SK-N-SH treated with all-trans-retinoic acid at 6 μM for 48 hours (cell line): ENCODE measurements at regions not wholly inside any gene's neighbourhood (a gene's known extent, or its start where the extent isn't known, plus 50 kb on each side); places are given as distances from the start of the nearest gene placed in this dataset.

Source experiments
- ARNTL ChIP-seq: fragments of 450-650 bp; formaldehyde crosslinking; IDR thresholded peaks from 2 replicates; pipeline ENCODE4 v1.5.0; 2020; ENCODE audit warnings: low read depth, mild to moderate bottlenecking, moderate library complexity, borderline replicate concordance
- CREB5 ChIP-seq: fragments of 250-450 bp; sonication (Bioruptor Pico); IDR thresholded peaks from 2 replicates; pipeline ENCODE4 v1.5.1; 2020; ENCODE audit warnings: low read depth, mild to moderate bottlenecking, moderate library complexity
- CSDC2 ChIP-seq: fragments of 250-450 bp; sonication (Bioruptor Pico); IDR thresholded peaks from 2 replicates; pipeline ENCODE4 v1.5.0; 2020; ENCODE audit warnings: mild to moderate bottlenecking, moderate library complexity
- CSRNP3 ChIP-seq: fragments of 250-450 bp; sonication (Bioruptor Pico); IDR thresholded peaks from 2 replicates; pipeline ENCODE4 v1.5.1; 2021; ENCODE audit warnings: mild to moderate bottlenecking, moderate library complexity
- ESRRG ChIP-seq: fragments of 250-450 bp; sonication (Bioruptor Pico); IDR thresholded peaks from 2 replicates; pipeline ENCODE4 v1.6.1; 2021; ENCODE audit warnings: mild to moderate bottlenecking
- ISL1 ChIP-seq: fragments of 250-450 bp; sonication (Bioruptor Pico); IDR thresholded peaks from 2 replicates; pipeline ENCODE4 v2.1.2; 2022; ENCODE audit warnings: mild to moderate bottlenecking, moderate library complexity
- PATZ1 ChIP-seq: fragments of 250-450 bp; sonication (Bioruptor Pico); IDR thresholded peaks from 2 replicates; pipeline ENCODE4 v1.8.0; 2020; ENCODE audit warnings: mild to moderate bottlenecking, moderate library complexity, borderline replicate concordance
- RARB ChIP-seq: fragments of 250-450 bp; sonication (Bioruptor Pico); IDR thresholded peaks from 2 replicates; pipeline ENCODE4 v1.8.0; 2021; ENCODE audit warnings: mild to moderate bottlenecking, moderate library complexity
- SNAI2 ChIP-seq: fragments of 250-450 bp; sonication (Bioruptor Pico); IDR thresholded peaks from 2 replicates; pipeline ENCODE4 v1.5.0; 2020; ENCODE audit warnings: mild to moderate bottlenecking, moderate library complexity
- TOX ChIP-seq: fragments of 250-450 bp; sonication (Bioruptor Pico); IDR thresholded peaks from 2 replicates; pipeline ENCODE4 v1.8.0; 2021; ENCODE audit warnings: mild to moderate bottlenecking, moderate library complexity, borderline replicate concordance
- ZC3H10 ChIP-seq: fragments of 250-450 bp; sonication (Bioruptor Pico); IDR thresholded peaks from 2 replicates; pipeline ENCODE4 v1.5.1; 2021; ENCODE audit warnings: mild to moderate bottlenecking, moderate library complexity
- ZFP3 ChIP-seq: fragments of 250-450 bp; sonication (Bioruptor Pico); IDR thresholded peaks from 2 replicates; pipeline ENCODE4 v1.5.0; 2020; ENCODE audit warnings: mild to moderate bottlenecking, moderate library complexity
- ZFP30 ChIP-seq: fragments of 450-650 bp; formaldehyde crosslinking; IDR thresholded peaks from 2 replicates; pipeline ENCODE4 v1.5.0; 2022; ENCODE audit warnings: mild to moderate bottlenecking, moderate library complexity
- ZNF565 ChIP-seq: fragments of 450-650 bp; formaldehyde crosslinking; conservative IDR thresholded peaks from 2 replicates; pipeline ENCODE4 v1.5.0; 2020; ENCODE audit warnings: low read depth, mild to moderate bottlenecking, moderate library complexity

GRCh38 chr1:168631671-168632400 is 55.4 kb downstream of the XCL1 start:
- TF ChIP-seq ZFP30: no peak
- TF ChIP-seq CSDC2: no peak
- no peak for TF ChIP-seq ARNTL (CRISPR knock-in tag)
- no peak for TF ChIP-seq ZFP3
- no peak for TF ChIP-seq RARB (CRISPR knock-in tag)
- TF ChIP-seq CREB5 (CRISPR knock-in tag): no peak
- no peak for TF ChIP-seq ZC3H10 (CRISPR knock-in tag)
- no peak for TF ChIP-seq ESRRG (CRISPR knock-in tag)
- no peak for TF ChIP-seq ISL1 (CRISPR knock-in tag)
- no peak for TF ChIP-seq TOX (CRISPR knock-in tag)
- TF ChIP-seq PATZ1 (CRISPR knock-in tag): no peak
- no peak for TF ChIP-seq SNAI2 (CRISPR knock-in tag)
- TF ChIP-seq CSRNP3 (CRISPR knock-in tag): no peak
- TF ChIP-seq ZNF565 (CRISPR knock-in tag): no peak
